ENCODE measurements at regions not wholly inside any gene's neighbourhood (a gene's known extent, or its start where the extent isn't known, plus 50 kb on each side); places are given as distances from the start of the nearest gene placed in this dataset.

DNA sequence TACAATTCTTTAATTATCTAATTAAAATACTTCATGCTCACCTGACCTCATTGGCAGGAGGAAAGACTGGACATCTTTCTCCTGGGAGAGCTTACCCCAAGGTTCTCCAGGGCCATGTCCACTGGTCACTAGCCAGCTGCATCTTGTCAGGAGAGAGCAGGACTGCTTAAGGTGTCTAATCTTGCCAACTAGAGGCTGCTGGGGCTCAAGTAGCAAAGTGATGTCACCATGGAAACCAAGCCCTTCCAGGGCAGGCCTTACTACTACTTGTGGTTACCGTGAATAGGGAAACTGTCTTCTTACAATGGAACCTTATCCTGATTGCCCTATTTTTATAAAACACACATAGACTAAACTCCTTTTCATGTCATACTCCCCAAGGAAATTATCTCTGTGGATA, 376.4 kb downstream of the SNAPC1 start:
- TF ChIP-seq, protein P1, sequence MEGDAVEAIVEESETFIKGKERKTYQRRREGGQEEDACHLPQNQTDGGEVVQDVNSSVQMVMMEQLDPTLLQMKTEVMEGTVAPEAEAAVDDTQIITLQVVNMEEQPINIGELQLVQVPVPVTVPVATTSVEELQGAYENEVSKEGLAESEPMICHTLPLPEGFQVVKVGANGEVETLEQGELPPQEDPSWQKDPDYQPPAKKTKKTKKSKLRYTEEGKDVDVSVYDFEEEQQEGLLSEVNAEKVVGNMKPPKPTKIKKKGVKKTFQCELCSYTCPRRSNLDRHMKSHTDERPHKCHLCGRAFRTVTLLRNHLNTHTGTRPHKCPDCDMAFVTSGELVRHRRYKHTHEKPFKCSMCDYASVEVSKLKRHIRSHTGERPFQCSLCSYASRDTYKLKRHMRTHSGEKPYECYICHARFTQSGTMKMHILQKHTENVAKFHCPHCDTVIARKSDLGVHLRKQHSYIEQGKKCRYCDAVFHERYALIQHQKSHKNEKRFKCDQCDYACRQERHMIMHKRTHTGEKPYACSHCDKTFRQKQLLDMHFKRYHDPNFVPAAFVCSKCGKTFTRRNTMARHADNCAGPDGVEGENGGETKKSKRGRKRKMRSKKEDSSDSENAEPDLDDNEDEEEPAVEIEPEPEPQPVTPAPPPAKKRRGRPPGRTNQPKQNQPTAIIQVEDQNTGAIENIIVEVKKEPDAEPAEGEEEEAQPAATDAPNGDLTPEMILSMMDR (IDR thresholded peaks at IDR 0.05): no peak
- TF ChIP-seq POLR2A (IDR thresholded peaks at IDR 0.05): no peak

Data from adrenal gland (tissue), 5 donors.